ENCODE measurements at regions not wholly inside any gene's neighbourhood (a gene's known extent, or its start where the extent isn't known, plus 50 kb on each side); places are given as distances from the start of the nearest gene placed in this dataset.
A peak's percentile ranks its signal among the peaks of the same experiment; 100 is the strongest.
"Not testable (repeated sequence)": the region's sequence is repeated elsewhere in the genome, so short reads cannot be mapped to it uniquely, and the experiment has no call there.

- peak; percentile 49 for DNase-seq (ENCODE audit: low spot score)
Observed at GRCh38 chr9:108033976-108034964, 544.7 kb upstream of the KLF4 start.

GRCh38 chr9:108032079-108032478 lies 542.5 kb upstream of the KLF4 start:
- DNase-seq (ENCODE audit: low spot score), result not testable (repeated sequence)

GRCh38 chr9:108031221-108031620 lies 541.7 kb upstream of the KLF4 start:
- DNase-seq (ENCODE audit: low spot score), result not testable (repeated sequence)

DNA sequence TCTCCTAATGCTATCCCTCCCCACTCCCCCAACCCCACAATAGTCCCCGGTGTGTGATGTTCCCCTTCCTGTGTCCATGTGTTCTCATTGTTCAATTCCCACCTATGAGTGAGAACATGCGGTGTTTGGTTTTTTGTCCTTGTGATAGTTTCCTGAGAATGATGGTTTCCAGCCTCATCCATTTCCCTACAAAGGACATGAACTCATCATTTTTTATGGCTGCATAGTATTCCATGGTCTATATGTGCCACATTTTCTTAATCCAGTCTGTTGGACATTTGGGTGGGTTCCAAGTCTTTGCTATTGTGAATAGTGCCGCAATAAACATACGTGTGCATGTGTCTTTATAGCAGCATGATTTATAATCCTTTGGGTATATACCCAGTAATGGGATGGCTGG lies 537.1 kb upstream of the KLF4 start:
- DNase-seq (ENCODE audit: low spot score), result not testable (repeated sequence)

- no peak for DNase-seq (ENCODE audit: low spot score)
Observed at GRCh38 chr9:108024604-108025003, 535.0 kb upstream of the KLF4 start.

- DNase-seq (ENCODE audit: low spot score), result no peak
Observed at GRCh38 chr9:108022246-108022935, 532.8 kb upstream of the KLF4 start.

GRCh38 chr9:108021096-108021710 lies 531.6 kb upstream of the KLF4 start:
- no peak for DNase-seq (ENCODE audit: low spot score)

DNA sequence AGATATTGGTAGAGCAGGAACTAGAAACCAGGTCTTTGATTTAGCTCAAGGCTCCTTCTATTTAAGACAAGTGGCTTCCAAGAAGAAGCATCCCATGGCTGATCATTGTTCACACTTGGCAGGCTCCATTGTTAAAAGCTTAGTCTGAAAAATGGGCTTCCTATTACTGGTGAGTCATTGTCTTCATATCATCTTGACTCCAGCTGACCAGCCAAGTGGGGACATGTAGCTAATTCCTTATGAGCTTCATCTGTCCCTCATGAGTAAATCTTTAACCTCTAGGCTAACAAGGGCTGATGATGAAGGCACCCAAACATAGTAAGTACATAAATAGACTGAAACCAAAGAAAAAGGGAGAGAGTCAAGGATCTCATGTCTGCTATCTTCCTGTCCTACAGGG lies 530.3 kb upstream of the KLF4 start:
- no peak for DNase-seq (ENCODE audit: low spot score)

DNA sequence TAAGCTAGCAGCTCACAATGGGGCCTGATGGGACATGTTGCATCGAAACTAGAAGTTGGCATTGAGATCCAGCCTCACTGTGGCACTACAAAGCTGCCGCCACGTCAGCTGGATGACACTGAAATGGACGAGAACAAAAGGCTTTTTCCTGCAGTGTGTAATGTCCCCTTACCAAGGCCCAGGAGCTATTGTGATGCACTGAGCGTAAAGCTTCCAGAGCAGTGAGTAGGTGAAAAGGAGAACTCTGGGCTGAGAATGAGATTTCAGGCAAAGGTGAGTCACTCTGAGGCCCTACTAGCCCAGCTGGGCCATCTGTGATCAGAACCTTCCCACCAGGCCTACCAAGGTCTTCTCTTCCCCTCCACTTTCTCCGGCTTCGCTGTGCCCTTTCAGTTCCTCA lies 528.1 kb upstream of the KLF4 start:
- no peak for DNase-seq (ENCODE audit: low spot score)

DNA sequence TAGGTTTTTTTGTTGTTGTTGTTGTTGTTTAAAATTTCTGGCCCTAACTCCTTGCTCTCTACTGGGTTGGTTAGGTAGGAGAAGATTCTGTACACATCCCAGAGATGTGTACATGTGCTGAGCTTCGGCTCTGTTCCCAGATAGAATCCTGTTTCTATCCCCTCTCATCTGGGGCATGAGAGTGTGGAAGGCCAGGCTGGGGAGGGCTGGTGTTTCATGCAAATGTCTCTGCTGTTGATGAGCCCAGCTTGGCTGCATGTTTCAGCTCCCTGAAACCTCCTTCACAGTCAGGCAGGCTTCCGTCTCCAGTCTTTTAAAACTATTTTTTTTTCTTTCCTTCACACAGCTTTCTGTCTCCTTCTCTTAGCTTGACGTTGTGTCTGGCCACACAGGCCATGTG lies 526.9 kb upstream of the KLF4 start:
- no peak for DNase-seq (ENCODE audit: low spot score)

DNA sequence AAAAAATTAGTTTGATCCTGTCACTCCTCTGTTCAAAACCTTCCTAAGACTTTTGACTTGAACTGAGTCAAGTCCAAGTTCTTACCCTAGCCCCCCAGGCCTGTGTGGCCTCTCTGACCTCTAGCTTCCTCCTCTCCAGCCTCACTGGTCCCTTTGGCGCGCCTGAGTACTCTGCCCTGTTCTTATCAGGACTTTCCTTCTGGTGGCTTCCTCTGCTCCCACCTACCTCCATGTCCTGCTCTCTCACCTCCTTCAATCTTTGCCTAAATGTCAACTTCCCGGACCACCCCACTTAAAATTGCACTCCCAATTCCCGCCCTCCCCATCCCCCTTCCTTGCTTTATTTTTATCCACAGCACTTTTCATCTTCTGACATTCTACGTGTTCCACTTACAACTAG lies 526.1 kb upstream of the KLF4 start:
- no peak for DNase-seq (ENCODE audit: low spot score)

DNA sequence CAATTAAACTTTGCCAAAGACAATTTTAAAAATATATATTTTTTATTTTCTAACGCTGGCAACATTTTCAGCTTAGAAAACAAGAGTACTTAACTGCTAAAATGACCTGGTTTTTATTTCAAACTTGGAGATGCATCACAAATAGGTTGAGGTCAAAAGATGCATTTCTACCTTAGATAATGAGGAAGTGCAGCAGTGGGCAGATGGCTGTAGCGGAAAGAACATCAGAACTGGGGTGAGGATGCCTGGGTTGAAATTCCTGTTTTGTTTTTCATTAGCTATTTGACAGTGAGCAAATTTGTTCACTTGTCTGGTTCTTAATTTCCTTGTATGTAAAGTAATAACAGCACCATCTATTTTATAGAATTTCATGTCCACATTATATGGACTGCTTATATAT lies 524.8 kb upstream of the KLF4 start:
- no peak for DNase-seq (ENCODE audit: low spot score)

GRCh38 chr9:108012886-108013665 lies 523.5 kb upstream of the KLF4 start:
- no peak for DNase-seq (ENCODE audit: low spot score)

- DNase-seq (ENCODE audit: low spot score), result no peak
Observed at GRCh38 chr9:108012405-108012804, 522.8 kb upstream of the KLF4 start.

- no peak for DNase-seq (ENCODE audit: low spot score)
Observed at GRCh38 chr9:108003526-108003925, 514.0 kb upstream of the KLF4 start.

- peak; percentile 41 for DNase-seq (ENCODE audit: low spot score)
Observed at GRCh38 chr9:108002371-108002956, 512.9 kb upstream of the KLF4 start.

DNA sequence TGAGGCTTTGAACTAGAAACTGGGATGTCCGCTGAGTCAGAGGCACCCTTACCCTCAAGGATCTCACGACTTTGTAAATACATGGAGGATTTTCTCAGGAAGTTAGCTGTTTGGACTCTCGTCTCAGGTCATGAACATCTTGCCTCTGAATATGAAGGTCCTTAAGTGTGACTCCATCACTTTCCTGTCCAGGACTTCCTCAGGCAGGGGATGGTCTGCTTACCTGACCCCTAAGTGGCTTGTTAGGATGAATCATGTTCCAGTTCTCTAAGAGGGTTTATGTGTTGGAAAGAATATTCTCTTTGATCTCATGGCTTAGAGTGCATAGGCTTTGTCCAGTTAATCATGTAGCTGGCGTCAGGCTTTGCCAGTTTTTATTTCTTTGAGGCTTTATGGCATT lies 511.7 kb upstream of the KLF4 start:
- no peak for DNase-seq (ENCODE audit: low spot score)

GRCh38 chr9:107999890-108000289 lies 510.3 kb upstream of the KLF4 start:
- no peak for DNase-seq (ENCODE audit: low spot score)

- no peak for DNase-seq (ENCODE audit: low spot score)
Observed at GRCh38 chr9:107999011-107999410, 509.4 kb upstream of the KLF4 start.

DNA sequence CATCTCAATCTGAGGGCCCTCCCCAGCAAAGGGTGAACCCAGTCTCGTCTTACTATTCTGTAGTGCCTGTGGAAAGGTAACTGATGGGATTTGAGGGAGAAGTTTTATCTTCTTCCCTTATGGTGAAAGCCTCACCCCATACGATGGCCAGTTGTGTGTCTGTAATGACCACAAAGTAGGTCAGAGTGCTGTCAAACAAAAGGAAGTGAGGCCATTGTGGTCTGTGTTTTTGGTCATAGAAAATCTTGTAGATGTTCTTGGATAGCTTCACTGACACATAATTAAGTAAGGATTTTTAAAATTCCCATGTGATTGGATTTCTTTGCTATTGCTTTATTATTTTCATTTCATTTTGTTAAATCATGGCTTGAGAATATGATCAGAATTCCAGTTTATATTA lies 505.1 kb upstream of the KLF4 start:
- no peak for DNase-seq (ENCODE audit: low spot score)

DNA sequence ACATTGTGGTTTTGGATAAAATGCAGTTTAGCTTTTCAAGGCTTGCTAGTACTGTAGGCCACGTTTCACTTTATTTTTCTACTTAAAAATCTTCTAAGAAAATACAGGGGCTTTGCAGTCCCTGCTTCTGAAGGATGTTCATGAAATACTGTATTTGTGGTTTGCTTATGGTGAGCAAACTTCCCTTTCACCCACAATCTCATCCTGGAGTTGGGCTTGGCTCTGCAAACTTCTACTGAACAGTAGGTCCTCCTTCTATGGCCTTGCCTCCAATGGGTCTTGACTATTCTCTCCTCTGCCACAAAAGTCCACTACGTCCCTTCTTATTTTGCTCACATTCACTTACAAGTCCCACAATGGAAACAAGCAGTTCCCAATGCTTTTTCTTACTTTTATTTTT lies 502.7 kb upstream of the KLF4 start:
- no peak for DNase-seq (ENCODE audit: low spot score)

DNA sequence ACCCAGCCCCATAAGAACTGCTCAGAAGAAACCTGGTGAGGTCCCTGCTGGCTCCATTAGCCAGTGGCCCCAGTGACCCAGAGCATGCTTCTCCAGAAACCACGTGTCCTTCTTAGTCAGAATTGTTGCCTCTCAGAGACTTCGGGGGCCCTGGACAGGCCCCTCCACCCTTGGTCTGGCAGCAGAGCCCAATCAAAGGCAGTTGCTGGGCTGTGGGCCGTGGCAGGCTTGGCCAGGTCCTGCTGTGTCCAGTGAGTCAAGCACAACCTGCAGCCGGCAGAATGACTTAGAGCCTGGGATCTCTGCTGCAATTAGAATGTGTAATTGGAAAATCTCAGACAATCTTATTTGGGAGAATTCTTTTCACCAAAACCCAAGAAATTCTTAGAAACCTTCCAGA lies 502.0 kb upstream of the KLF4 start:
- DNase-seq (ENCODE audit: low spot score), result no peak
